Breast epithelium (tissue), 3 donors: ENCODE measurements at regions not wholly inside any gene's neighbourhood (a gene's known extent, or its start where the extent isn't known, plus 50 kb on each side); places are given as distances from the start of the nearest gene placed in this dataset.

Source experiments
- POLR2AphosphoS5 ChIP-seq, 3 donors: sonication (generic); formaldehyde crosslinking; IDR thresholded peaks; one replicate each; pipeline ENCODE4 v1.6.1; 2017; ENCODE audit warnings: antibody characterized with exemption in 3 of 3
- TF ChIP-seq, protein P1 (sequence below), 3 donors: fragments of 450-650 bp; IDR thresholded peaks; one replicate each; pipeline ENCODE4 v1.5.1; 2016 to 2017; ENCODE audit warnings: antibody characterized with exemption in 3 of 3, mild to moderate bottlenecking in 3 of 3, moderate library complexity in 3 of 3

DNA sequence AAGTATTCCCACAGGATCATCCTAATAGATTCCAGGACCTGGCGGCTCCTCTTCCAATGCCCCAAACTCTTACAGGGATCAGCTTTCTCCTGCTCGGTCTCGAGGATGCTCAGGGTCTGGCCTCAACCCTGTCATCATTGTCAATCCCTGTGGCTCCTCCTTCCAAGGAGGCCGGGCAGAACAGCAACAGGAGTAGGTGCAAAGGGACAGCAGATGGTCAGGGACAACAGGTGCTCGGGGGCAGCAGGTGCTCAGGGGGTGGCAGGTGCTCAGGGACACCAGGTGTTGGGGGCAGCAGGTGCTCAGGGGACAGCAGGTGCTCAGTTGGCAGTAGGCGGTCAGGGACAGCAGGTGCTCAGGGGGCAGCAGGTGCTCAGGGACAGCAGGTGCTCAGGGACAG is 84.8 kb downstream of the TTLL2 start:
- TF ChIP-seq, protein P1, sequence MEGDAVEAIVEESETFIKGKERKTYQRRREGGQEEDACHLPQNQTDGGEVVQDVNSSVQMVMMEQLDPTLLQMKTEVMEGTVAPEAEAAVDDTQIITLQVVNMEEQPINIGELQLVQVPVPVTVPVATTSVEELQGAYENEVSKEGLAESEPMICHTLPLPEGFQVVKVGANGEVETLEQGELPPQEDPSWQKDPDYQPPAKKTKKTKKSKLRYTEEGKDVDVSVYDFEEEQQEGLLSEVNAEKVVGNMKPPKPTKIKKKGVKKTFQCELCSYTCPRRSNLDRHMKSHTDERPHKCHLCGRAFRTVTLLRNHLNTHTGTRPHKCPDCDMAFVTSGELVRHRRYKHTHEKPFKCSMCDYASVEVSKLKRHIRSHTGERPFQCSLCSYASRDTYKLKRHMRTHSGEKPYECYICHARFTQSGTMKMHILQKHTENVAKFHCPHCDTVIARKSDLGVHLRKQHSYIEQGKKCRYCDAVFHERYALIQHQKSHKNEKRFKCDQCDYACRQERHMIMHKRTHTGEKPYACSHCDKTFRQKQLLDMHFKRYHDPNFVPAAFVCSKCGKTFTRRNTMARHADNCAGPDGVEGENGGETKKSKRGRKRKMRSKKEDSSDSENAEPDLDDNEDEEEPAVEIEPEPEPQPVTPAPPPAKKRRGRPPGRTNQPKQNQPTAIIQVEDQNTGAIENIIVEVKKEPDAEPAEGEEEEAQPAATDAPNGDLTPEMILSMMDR (IDR thresholded peaks at IDR 0.05) = no peak
- TF ChIP-seq POLR2AphosphoS5 (IDR thresholded peaks at IDR 0.05) = no peak
